GM12873 (cell line): ENCODE measurements at regions not wholly inside any gene's neighbourhood (a gene's known extent, or its start where the extent isn't known, plus 50 kb on each side); places are given as distances from the start of the nearest gene placed in this dataset.

ENCODE experiments used
- CTCF ChIP-seq: IDR thresholded peaks from 2 replicates; pipeline ENCODE4 v1.5.1; 2012; ENCODE audit warnings: low read depth, mild to moderate bottlenecking, moderate library complexity, low read length, control low read depth; ENCODE audit not compliant: insufficient read depth; ENCODE audit errors: missing control alignments

- no peak for TF ChIP-seq CTCF
Measured at GRCh38 chr15:46077220-46077619, 442.4 kb downstream of the SQOR start.

GRCh38 chr15:46079046-46079445 lies 444.2 kb downstream of the SQOR start:
- no peak for TF ChIP-seq CTCF

- TF ChIP-seq CTCF, result no peak
Measured at GRCh38 chr15:46080016-46080415, 445.2 kb downstream of the SQOR start.

- no peak for TF ChIP-seq CTCF
Measured at GRCh38 chr15:46088486-46089445, 453.9 kb downstream of the SQOR start.

- TF ChIP-seq CTCF, result no peak
Measured at GRCh38 chr15:46089467-46089935, 454.7 kb downstream of the SQOR start.

- TF ChIP-seq CTCF, result peak; percentile 58
Measured at GRCh38 chr15:46091860-46092450, 457.1 kb downstream of the SQOR start.

- TF ChIP-seq CTCF, result no peak
Measured at GRCh38 chr15:46110755-46111154, 475.9 kb downstream of the SQOR start.
